ENCODE measurements at regions not wholly inside any gene's neighbourhood (a gene's known extent, or its start where the extent isn't known, plus 50 kb on each side); places are given as distances from the start of the nearest gene placed in this dataset.

GRCh38 chr6:93727447-93727846, 308.1 kb upstream of the EPHA7 start:
- Histone ChIP-seq H3K9me3 (ENCODE audit: insufficient read depth, low read length) (no peaks in the 10 kb centered on the region), H4K20me1 (ENCODE audit: insufficient read depth, low read length) (no peaks in the 10 kb centered on the region), H3K27ac (ENCODE audit: low read length) (no peak overlapping the region), H3K36me3 (replicated peaks; ENCODE audit: low read depth, low read length) (no peaks in the 10 kb centered on the region), H3K4me3 (ENCODE audit: low read length) (no peak overlapping the region), H3K9ac (ENCODE audit: low read length) (no peak overlapping the region), H3K79me2 (ENCODE audit: low read length) (no peaks in the 10 kb centered on the region), H3K27me3 (ENCODE audit: low read depth, low read length) (no peaks in the 10 kb centered on the region), H2AFZ (ENCODE audit: low read depth, low read length) (no peak overlapping the region), H3K4me2 (ENCODE audit: low read length) (no peak overlapping the region), H3K4me1 (ENCODE audit: low read length) (no peaks in the 10 kb centered on the region)
- TF ChIP-seq CTCF (IDR thresholded peaks at IDR 0.05; ENCODE audit: low read depth, low read length) (no peak), EZH2phosphoT487 (IDR thresholded peaks at IDR 0.05; ENCODE audit: low read depth) (no peak)

- Histone ChIP-seq H3K27ac (ENCODE audit: low read length) (no peak overlapping the region), H3K27me3 (ENCODE audit: low read depth, low read length) (no peaks in the 10 kb centered on the region), H2AFZ (ENCODE audit: low read depth, low read length) (no peak overlapping the region), H3K4me1 (ENCODE audit: low read length) (no peaks in the 10 kb centered on the region), H3K4me2 (ENCODE audit: low read length) (no peak overlapping the region), H3K36me3 (replicated peaks; ENCODE audit: low read depth, low read length) (no peaks in the 10 kb centered on the region), H4K20me1 (ENCODE audit: insufficient read depth, low read length) (no peaks in the 10 kb centered on the region), H3K79me2 (ENCODE audit: low read length) (no peaks in the 10 kb centered on the region), H3K4me3 (ENCODE audit: low read length) (no peak overlapping the region), H3K9ac (ENCODE audit: low read length) (no peak overlapping the region), H3K9me3 (ENCODE audit: insufficient read depth, low read length) (no peaks in the 10 kb centered on the region)
- TF ChIP-seq EZH2phosphoT487 (IDR thresholded peaks at IDR 0.05; ENCODE audit: low read depth) = no peak
- peak; percentile 47 for TF ChIP-seq CTCF (IDR thresholded peaks at IDR 0.05; ENCODE audit: low read depth, low read length)
These were observed 302.2 kb upstream of the EPHA7 start for GRCh38 chr6:93721386-93722048.

GRCh38 chr6:93713974-93714373, 294.6 kb upstream of the EPHA7 start:
- no peak overlapping the region for H3K4me2 ChIP-seq (ENCODE audit: low read length)
- no peaks in the 10 kb centered on the region for H3K36me3 ChIP-seq (replicated peaks; ENCODE audit: low read depth, low read length)
- TF ChIP-seq EZH2phosphoT487 (IDR thresholded peaks at IDR 0.05; ENCODE audit: low read depth) (no peak), CTCF (IDR thresholded peaks at IDR 0.05; ENCODE audit: low read depth, low read length) (no peak)
- no peaks in the 10 kb centered on the region for H3K9me3 ChIP-seq (ENCODE audit: insufficient read depth, low read length)
- H2AFZ ChIP-seq (ENCODE audit: low read depth, low read length) = no peak overlapping the region
- H3K27me3 ChIP-seq (ENCODE audit: low read depth, low read length) = no peaks in the 10 kb centered on the region
- no peaks in the 10 kb centered on the region for H3K79me2 ChIP-seq (ENCODE audit: low read length)
- H4K20me1 ChIP-seq (ENCODE audit: insufficient read depth, low read length) = no peaks in the 10 kb centered on the region
- H3K4me1 ChIP-seq (ENCODE audit: low read length) = no peaks in the 10 kb centered on the region
- H3K27ac ChIP-seq (ENCODE audit: low read length) = no peak overlapping the region
- H3K4me3 ChIP-seq (ENCODE audit: low read length) = no peak overlapping the region
- no peak overlapping the region for H3K9ac ChIP-seq (ENCODE audit: low read length)

GRCh38 chr6:93703431-93703830, 284.1 kb upstream of the EPHA7 start:
- no peak for TF ChIP-seq CTCF (IDR thresholded peaks at IDR 0.05; ENCODE audit: low read depth, low read length)
- no peak for TF ChIP-seq EZH2phosphoT487 (IDR thresholded peaks at IDR 0.05; ENCODE audit: low read depth)
- Histone ChIP-seq H3K9ac (ENCODE audit: low read length) (no peak overlapping the region), H3K4me3 (ENCODE audit: low read length) (no peak overlapping the region), H2AFZ (ENCODE audit: low read depth, low read length) (no peak overlapping the region), H3K27ac (ENCODE audit: low read length) (no peak overlapping the region), H3K4me1 (ENCODE audit: low read length) (no peaks in the 10 kb centered on the region), H3K4me2 (ENCODE audit: low read length) (no peak overlapping the region), H3K79me2 (ENCODE audit: low read length) (no peaks in the 10 kb centered on the region), H3K9me3 (ENCODE audit: insufficient read depth, low read length) (no peaks in the 10 kb centered on the region), H3K36me3 (replicated peaks; ENCODE audit: low read depth, low read length) (no peaks in the 10 kb centered on the region), H4K20me1 (ENCODE audit: insufficient read depth, low read length) (no peaks in the 10 kb centered on the region), H3K27me3 (ENCODE audit: low read depth, low read length) (no peaks in the 10 kb centered on the region)

All from OCI-LY3 (cell line).